ENCODE measurements at regions not wholly inside any gene's neighbourhood (a gene's known extent, or its start where the extent isn't known, plus 50 kb on each side); places are given as distances from the start of the nearest gene placed in this dataset.

DNA sequence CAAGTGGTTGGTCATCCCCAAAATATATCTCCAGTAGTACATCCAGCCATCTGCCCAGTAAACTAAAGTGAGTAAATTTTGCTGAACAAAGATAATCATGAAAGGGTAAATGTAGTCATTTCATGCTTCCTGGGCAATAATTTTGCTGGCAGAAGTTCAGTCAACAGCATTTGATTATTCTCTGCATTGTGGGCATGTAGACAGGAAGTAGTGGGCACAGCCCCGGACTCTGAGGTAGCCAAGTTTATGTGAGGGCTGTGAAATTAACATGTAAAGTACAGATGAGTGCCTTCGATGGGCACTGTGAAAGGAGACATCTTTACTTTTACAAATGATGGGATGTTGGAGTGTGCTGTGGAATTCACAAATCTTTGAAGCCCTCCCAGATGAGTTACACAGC is 312.2 kb upstream of the MTNR1B start:
- Histone ChIP-seq H4K20me1 (replicated peaks in 1 of 2; ENCODE audit: control insufficient read depth in 1 of 2, insufficient read depth in 2 of 2, low read length in 2 of 2) (no peaks in the 10 kb centered on the region), H3K79me1 (ENCODE audit: low read depth, low read length) (no peaks in the 10 kb centered on the region), H4K91ac (replicated peaks; ENCODE audit: insufficient read length, low read length) (no peak overlapping the region), H3K9ac (replicated peaks in 1 of 4; ENCODE audit: extremely low read depth in 1 of 4, low read depth in 3 of 4, low read length in 3 of 4) (no peak overlapping the region), H2BK12ac (ENCODE audit: low read depth, low read length) (no peak overlapping the region), H4K5ac (ENCODE audit: insufficient read length, low read depth, low read length) (no peak overlapping the region), H3K4me2 (ENCODE audit: insufficient read depth in 1 of 2, low read depth in 2 of 2, low read length in 2 of 2) (no peak overlapping the region), H2BK120ac (replicated peaks; ENCODE audit: low read depth, low read length) (no peak overlapping the region), H3K27ac (ENCODE audit: low read depth, low read length) (no peak overlapping the region), H3K4me3 (ENCODE audit: extremely low read depth in 1 of 4, insufficient read depth in 2 of 4, low read depth in 3 of 4, low read length in 4 of 4) (no peak overlapping the region), H3K9me3 (ENCODE audit: insufficient read depth in 2 of 2, low read depth in 1 of 2, low read length in 1 of 2) (no peaks in the 10 kb centered on the region), H2BK5ac (ENCODE audit: low read depth, low read length) (no peak overlapping the region), H3K56ac (replicated peaks; ENCODE audit: insufficient read length, low read depth, low read length) (no peak overlapping the region), H3K18ac (ENCODE audit: extremely low read depth, low read length) (no peak overlapping the region), H3K79me2 (ENCODE audit: control insufficient read depth in 1 of 2, insufficient read depth in 2 of 2, low read length in 2 of 2) (no peaks in the 10 kb centered on the region), H3K36me3 (ENCODE audit: control insufficient read depth in 2 of 4, insufficient read depth in 4 of 4, low read length in 3 of 4) (no peaks in the 10 kb centered on the region), H3K4ac (replicated peaks; ENCODE audit: insufficient read length, low read depth, low read length) (no peak overlapping the region), H3K4me1 (replicated peaks in 1 of 4; ENCODE audit: control insufficient read depth in 3 of 4, insufficient read depth in 4 of 4, low read length in 3 of 4) (no peaks in the 10 kb centered on the region), H3K23me2 (ENCODE audit: low read depth, low read length) (no peaks in the 10 kb centered on the region), H3K14ac (ENCODE audit: insufficient read length) (no peak overlapping the region), H2AK5ac (ENCODE audit: low read depth, low read length) (no peak overlapping the region), H2AFZ (ENCODE audit: low read length) (no peak overlapping the region), H4K8ac (ENCODE audit: extremely low read depth, insufficient read depth, low read length) (no peak overlapping the region), H2BK15ac (ENCODE audit: low read length) (no peak overlapping the region), H3K27me3 (replicated peaks in 1 of 4; ENCODE audit: control insufficient read depth in 3 of 4, extremely low read depth in 1 of 4, insufficient read depth in 3 of 4, low read length in 3 of 4) (no peaks in the 10 kb centered on the region), H3K23ac (ENCODE audit: insufficient read length) (no peak overlapping the region), H2BK20ac (ENCODE audit: low read length) (no peak overlapping the region)
- POLR2A ChIA-PET (ENCODE audit: partially characterized antibody) = no interaction called here
- FAIRE-seq (no peak), DNase-seq (ENCODE audit: low read depth in 1 of 2, low spot score in 2 of 2) (no peak)
- no peak for TF ChIP-seq EP300 (IDR thresholded peaks at IDR 0.05; ENCODE audit: borderline replicate concordance in 1 of 2, low read depth in 2 of 2, low read length in 2 of 2)
- TF ChIP-seq SRF (IDR thresholded peaks at IDR 0.05; ENCODE audit: low read depth, low read length) = no peak
- no peak for TF ChIP-seq RXRA (IDR thresholded peaks at IDR 0.05; ENCODE audit: insufficient read depth, low read depth, low read length)
- no peak for TF ChIP-seq POLR2AphosphoS5 (IDR thresholded peaks at IDR 0.05; ENCODE audit: low read depth, low read length)
- TF ChIP-seq GABPA (IDR thresholded peaks at IDR 0.05; ENCODE audit: borderline replicate concordance, insufficient read depth, low read length) = no peak
- TF ChIP-seq NRF1 (IDR thresholded peaks at IDR 0.05; ENCODE audit: low read depth, low read length) = no peak
- WGBS, 2 experiments (ENCODE audit: extremely low coverage in 1 of 2, insufficient coverage in 1 of 2, insufficient read length in 1 of 2, insufficient replicate concordance in 2 of 2, low coverage in 1 of 2, low lambda C conversion rate in 2 of 2, missing lambda C conversion rate in 1 of 2) = 98% methylated on average over 2 of the region's 2 CpGs; no CpG with 5 or more reads in 1 of the 2 experiments
- CTCF ChIA-PET (ENCODE audit: partially characterized antibody) = no interaction called here
